ENCODE measurements at regions not wholly inside any gene's neighbourhood (a gene's known extent, or its start where the extent isn't known, plus 50 kb on each side); places are given as distances from the start of the nearest gene placed in this dataset.

DNA sequence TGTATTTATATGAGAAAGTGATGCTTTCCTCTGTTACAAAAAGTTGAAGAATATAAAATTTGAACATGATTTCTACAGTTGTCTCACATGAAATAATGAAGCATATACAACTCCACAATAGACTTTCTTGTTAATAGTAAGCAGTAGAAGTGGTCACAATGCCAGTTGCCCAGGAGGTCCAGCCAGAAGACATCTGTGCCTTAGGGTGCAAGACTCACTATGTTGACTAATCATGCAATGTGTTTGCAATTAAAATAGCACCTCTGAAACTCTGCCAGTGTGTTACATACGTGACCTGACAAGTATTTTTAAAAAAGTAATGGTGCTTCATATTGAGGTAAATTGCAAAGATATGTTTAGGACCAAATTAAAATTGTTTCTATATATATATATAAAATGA, 547.2 kb downstream of the ETV1 start:
- TF ChIP-seq, protein P1, sequence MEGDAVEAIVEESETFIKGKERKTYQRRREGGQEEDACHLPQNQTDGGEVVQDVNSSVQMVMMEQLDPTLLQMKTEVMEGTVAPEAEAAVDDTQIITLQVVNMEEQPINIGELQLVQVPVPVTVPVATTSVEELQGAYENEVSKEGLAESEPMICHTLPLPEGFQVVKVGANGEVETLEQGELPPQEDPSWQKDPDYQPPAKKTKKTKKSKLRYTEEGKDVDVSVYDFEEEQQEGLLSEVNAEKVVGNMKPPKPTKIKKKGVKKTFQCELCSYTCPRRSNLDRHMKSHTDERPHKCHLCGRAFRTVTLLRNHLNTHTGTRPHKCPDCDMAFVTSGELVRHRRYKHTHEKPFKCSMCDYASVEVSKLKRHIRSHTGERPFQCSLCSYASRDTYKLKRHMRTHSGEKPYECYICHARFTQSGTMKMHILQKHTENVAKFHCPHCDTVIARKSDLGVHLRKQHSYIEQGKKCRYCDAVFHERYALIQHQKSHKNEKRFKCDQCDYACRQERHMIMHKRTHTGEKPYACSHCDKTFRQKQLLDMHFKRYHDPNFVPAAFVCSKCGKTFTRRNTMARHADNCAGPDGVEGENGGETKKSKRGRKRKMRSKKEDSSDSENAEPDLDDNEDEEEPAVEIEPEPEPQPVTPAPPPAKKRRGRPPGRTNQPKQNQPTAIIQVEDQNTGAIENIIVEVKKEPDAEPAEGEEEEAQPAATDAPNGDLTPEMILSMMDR (IDR thresholded peaks at IDR 0.05): no peak

DNA sequence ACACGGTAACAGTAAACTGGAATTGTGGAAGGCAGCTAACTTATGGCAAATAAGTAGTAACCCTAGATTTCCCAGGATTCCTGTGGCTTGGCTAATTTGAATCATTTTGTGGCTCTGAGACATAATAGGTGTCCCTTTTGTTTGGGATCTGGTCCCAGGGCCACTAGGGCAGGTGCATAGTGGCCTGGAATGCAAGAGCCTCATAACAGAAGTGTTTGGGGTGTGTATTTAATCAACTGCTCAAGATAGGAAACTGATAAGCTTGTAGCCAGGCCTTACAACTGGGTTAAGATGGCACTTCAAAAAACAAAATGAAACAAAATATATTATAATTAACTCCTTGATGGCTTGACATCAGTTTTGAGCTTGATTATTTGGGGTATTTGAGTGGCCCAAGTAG, 541.8 kb downstream of the ETV1 start:
- TF ChIP-seq, protein P1 (IDR thresholded peaks at IDR 0.05): no peak

- TF ChIP-seq, protein P1 (IDR thresholded peaks at IDR 0.05): no peak
These were observed 541.2 kb downstream of the ETV1 start for GRCh38 chr7:13448243-13448642.

DNA sequence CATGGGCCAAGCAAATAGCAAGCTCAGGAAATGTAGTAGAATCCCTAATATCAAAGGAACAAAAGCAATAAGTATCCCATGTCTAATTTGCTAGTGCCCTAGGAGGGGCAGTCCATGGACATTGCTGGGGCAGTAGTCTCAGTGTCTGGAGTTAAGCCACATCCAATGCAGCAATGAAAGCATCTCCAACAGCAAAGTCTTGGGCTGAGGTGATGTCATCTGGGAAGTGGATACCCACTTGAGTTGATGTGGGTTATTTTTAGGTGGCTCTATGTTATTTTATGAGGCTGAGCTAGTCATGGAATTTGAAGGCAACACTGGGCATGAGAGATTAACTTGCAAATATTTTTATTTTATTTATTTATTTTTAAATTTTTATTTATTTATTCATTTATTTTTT, 540.0 kb downstream of the ETV1 start:
- TF ChIP-seq, protein P1 (IDR thresholded peaks at IDR 0.05): no peak

GRCh38 chr7:13454916-13455592, 534.4 kb downstream of the ETV1 start:
- TF ChIP-seq, protein P1 (IDR thresholded peaks at IDR 0.05): no peak

DNA sequence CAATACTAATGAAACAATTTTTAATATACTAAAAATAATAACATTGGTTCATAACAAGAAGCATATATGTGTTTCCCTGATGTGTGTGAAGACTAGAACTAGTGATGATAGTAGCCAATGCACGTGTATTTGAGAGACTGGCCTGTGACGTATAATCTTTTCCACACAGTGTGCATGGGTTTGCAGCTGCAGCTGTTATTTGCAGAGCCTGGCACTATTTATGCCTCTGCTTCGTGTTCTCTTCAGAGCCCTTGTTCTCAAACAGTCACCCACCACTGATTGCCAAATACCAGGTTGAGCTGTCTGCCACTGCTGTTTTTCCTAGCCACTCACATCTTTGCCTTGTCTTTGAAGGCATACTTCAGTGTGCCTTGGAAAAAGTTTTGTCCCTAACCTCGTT, 531.7 kb downstream of the ETV1 start:
- TF ChIP-seq, protein P1 (IDR thresholded peaks at IDR 0.05): no peak

DNA sequence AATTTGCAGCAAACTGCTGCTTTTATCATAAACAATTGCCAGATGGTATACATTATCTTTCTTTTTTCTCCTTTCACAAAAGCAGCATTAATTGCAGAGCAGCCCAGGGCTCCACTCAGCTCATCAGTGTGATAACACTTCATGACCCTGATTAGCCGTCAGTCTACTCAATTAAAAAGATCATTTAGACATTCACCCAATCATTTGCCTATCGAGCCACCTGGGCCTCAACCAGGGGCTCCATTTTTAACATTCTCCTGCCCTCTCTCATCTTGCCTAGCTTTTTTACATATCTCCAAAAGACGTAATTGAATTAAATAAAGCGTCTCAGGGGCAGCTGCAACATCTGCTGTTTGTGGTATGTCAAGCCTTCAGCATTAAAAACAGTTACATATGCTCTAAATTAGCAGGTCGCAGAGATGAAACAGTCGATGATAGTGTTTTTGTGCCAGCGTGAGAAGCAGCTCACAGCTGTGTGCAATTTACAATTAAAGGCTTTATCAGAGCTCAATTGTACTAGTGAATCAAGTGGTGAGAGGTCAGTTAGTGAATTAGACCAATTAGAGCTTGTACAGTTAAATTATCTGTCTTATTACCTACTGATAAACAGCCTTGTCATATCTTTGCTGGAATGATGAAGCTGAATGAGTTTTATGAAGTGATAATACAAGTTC, 522.5 kb downstream of the ETV1 start:
- TF ChIP-seq, protein P1 (IDR thresholded peaks at IDR 0.05): no peak

All from LNCAP (cell line).